Mesothelial cell of epicardium (in vitro differentiated cells): ENCODE measurements at regions not wholly inside any gene's neighbourhood (a gene's known extent, or its start where the extent isn't known, plus 50 kb on each side); places are given as distances from the start of the nearest gene placed in this dataset.

Source experiments
- DNase-seq, 2 experiments: peaks; one replicate each; pipeline ENCODE4 v3.0.0; 2021; ENCODE audit warnings: low spot score in 2 of 2; ENCODE audit not compliant: unreplicated experiment in 2 of 2
- H3K27ac Mint-ChIP-seq: 2 replicates; pipeline ENCODE4 v1.8.0; 2021; ENCODE audit warnings: mixed read lengths
- H3K27me3 Mint-ChIP-seq: 2 replicates; pipeline ENCODE4 v1.8.0; 2021; ENCODE audit warnings: low read depth, mixed read lengths
- H3K36me3 Mint-ChIP-seq: 2 replicates; pipeline ENCODE4 v1.8.0; 2021; ENCODE audit warnings: mixed read lengths
- H3K4me1 Mint-ChIP-seq: 2 replicates; pipeline ENCODE4 v1.8.0; 2021; ENCODE audit warnings: mixed read lengths
- H3K4me3 Mint-ChIP-seq: 2 replicates; pipeline ENCODE4 v1.8.0; 2021; ENCODE audit warnings: mild to moderate bottlenecking, moderate library complexity, mixed read lengths
- H3K9me3 Mint-ChIP-seq: 2 replicates; pipeline ENCODE4 v1.8.0; 2021; ENCODE audit warnings: mixed read lengths
- TF ChIP-seq, protein P1 (sequence below): fragments of 200-600 bp; sonication (generic); IDR thresholded peaks from one replicate; pipeline ENCODE4 v1.5.0; 2021; ENCODE audit warnings: antibody characterized with exemption; ENCODE audit not compliant: unreplicated experiment

DNA sequence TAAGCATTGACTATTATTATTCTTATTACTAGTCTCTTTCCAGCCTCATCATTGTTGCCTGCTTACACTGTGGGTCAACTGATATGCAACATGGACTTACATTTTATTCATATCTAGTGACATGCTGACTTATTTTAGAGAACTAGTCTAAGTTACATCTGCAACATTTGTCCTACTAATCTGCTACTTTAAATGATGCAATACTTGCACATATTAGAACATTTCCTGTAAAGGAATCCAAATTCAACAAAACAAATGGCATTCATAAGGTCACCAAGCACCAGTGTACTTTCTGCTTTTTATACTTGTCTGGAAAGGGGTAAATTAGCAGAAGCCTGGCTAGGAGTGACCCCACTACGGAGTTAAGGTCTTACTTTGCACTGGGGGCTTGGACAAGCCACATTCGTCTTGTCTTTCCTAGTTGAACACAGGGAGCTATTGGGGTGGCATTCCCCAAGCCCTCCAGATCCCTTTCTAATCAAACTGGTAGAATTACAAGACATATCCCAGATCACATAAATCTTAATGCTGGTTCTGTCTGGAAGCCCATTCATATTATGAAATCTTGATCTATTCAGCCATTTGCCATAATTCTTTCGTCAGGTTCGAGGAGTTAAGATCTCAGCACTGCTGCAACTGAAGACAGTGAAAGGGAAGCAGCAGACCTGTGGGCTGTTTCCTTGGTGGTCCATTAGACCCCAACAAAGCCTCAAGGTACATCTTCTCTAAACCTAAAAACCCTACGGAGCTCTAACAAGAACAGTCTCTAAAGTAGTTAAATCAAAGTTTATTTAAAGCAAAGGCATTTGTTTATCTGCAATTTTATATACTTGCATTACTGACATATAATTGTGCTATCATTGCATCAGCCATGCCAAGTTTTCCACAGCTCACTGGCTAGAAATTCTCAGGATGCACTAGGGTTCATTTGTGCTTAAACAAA lies 49.9 kb upstream of the RTN4 start:
- Mint-ChIP-seq H3K27ac (peak overlapping the region; percentile 14), H3K9me3 (no peaks in the 10 kb centered on the region), H3K27me3 (no peaks in the 10 kb centered on the region), H3K4me3 (no peak overlapping the region), H3K4me1 (peaks cover 2% of the 10 kb centered on the region), H3K36me3 (no peaks in the 10 kb centered on the region)
- TF ChIP-seq, protein P1, sequence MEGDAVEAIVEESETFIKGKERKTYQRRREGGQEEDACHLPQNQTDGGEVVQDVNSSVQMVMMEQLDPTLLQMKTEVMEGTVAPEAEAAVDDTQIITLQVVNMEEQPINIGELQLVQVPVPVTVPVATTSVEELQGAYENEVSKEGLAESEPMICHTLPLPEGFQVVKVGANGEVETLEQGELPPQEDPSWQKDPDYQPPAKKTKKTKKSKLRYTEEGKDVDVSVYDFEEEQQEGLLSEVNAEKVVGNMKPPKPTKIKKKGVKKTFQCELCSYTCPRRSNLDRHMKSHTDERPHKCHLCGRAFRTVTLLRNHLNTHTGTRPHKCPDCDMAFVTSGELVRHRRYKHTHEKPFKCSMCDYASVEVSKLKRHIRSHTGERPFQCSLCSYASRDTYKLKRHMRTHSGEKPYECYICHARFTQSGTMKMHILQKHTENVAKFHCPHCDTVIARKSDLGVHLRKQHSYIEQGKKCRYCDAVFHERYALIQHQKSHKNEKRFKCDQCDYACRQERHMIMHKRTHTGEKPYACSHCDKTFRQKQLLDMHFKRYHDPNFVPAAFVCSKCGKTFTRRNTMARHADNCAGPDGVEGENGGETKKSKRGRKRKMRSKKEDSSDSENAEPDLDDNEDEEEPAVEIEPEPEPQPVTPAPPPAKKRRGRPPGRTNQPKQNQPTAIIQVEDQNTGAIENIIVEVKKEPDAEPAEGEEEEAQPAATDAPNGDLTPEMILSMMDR, result no peak
- no peak for DNase-seq
